ENCODE measurements at regions not wholly inside any gene's neighbourhood (a gene's known extent, or its start where the extent isn't known, plus 50 kb on each side); places are given as distances from the start of the nearest gene placed in this dataset.

GRCh38 chrY:15415165-15415564 lies 890.8 kb downstream of the NLGN4Y start:
- DNase-seq = no peak

- no peak for DNase-seq
Observed at GRCh38 chrY:15418613-15419012, 894.3 kb downstream of the NLGN4Y start.

- DNase-seq = no peak
Observed at GRCh38 chrY:15424665-15425132, 900.4 kb downstream of the NLGN4Y start.

- DNase-seq = no peak
Observed at GRCh38 chrY:15440021-15440695, 915.8 kb downstream of the NLGN4Y start.

GRCh38 chrY:15440696-15441408 lies 916.5 kb downstream of the NLGN4Y start:
- DNase-seq = no peak

GRCh38 chrY:15441878-15442277 lies 917.5 kb downstream of the NLGN4Y start:
- DNase-seq = no peak

GRCh38 chrY:15445871-15446270 lies 921.5 kb downstream of the NLGN4Y start:
- no peak for DNase-seq

GRCh38 chrY:15446861-15447260 lies 922.5 kb downstream of the NLGN4Y start:
- no peak for DNase-seq

GRCh38 chrY:15447959-15448358 lies 923.6 kb downstream of the NLGN4Y start:
- no peak for DNase-seq

GRCh38 chrY:15455133-15455937 lies 931.0 kb downstream of the NLGN4Y start:
- no peak for DNase-seq

GRCh38 chrY:15455980-15456469 lies 931.7 kb downstream of the NLGN4Y start:
- no peak for DNase-seq

- no peak for DNase-seq
Observed at GRCh38 chrY:15456491-15456890, 932.2 kb downstream of the NLGN4Y start.

GRCh38 chrY:15457682-15458081 lies 933.4 kb downstream of the NLGN4Y start:
- DNase-seq = no peak

GRCh38 chrY:15458426-15458825 lies 934.1 kb downstream of the NLGN4Y start:
- no peak for DNase-seq

- DNase-seq = no peak
Observed at GRCh38 chrY:15465880-15466279, 941.6 kb downstream of the NLGN4Y start.

- DNase-seq = no peak
Observed at GRCh38 chrY:15466891-15467290, 942.6 kb downstream of the NLGN4Y start.

- DNase-seq = no peak
Observed at GRCh38 chrY:15468091-15468490, 943.8 kb downstream of the NLGN4Y start.

GRCh38 chrY:15471371-15471770 lies 947.0 kb downstream of the NLGN4Y start:
- DNase-seq = no peak

- no peak for DNase-seq
Observed at GRCh38 chrY:15478348-15478963, 954.1 kb downstream of the NLGN4Y start.

- no peak for DNase-seq
Observed at GRCh38 chrY:15500536-15500935, 976.2 kb downstream of the NLGN4Y start.

GRCh38 chrY:15501181-15501580 lies 976.9 kb downstream of the NLGN4Y start:
- no peak for DNase-seq

- no peak for DNase-seq
Observed at GRCh38 chrY:15510288-15510687, 986.0 kb downstream of the NLGN4Y start.
